ENCODE measurements at regions not wholly inside any gene's neighbourhood (a gene's known extent, or its start where the extent isn't known, plus 50 kb on each side); places are given as distances from the start of the nearest gene placed in this dataset.

- Histone ChIP-seq H3K9ac (replicated peaks; ENCODE audit: extremely low read depth, insufficient read depth, low read length) (no peak overlapping the region), H3K9me1 (replicated peaks; ENCODE audit: control insufficient read depth, extremely low read depth, insufficient read depth, low read length) (no peaks in the 10 kb centered on the region), H3K79me2 (ENCODE audit: control insufficient read depth, insufficient read depth, low read length) (no peaks in the 10 kb centered on the region), H3K27ac (ENCODE audit: insufficient read depth, low read depth, low read length) (no peak overlapping the region), H4K20me1 (replicated peaks; ENCODE audit: control insufficient read depth, extremely low read depth, insufficient read depth, low read length) (no peaks in the 10 kb centered on the region), H2AFZ (ENCODE audit: low read depth, low read length) (no peak overlapping the region), H3K4me1 (ENCODE audit: control insufficient read depth, extremely low read depth, insufficient read depth, low read length) (no peaks in the 10 kb centered on the region), H3K9me3 (replicated peaks; ENCODE audit: control insufficient read depth, insufficient read depth, low read length) (no peaks in the 10 kb centered on the region), H3K36me3 (ENCODE audit: control insufficient read depth in 2 of 2, extremely low read depth in 1 of 2, insufficient read depth in 2 of 2, low read length in 2 of 2) (no peaks in the 10 kb centered on the region), H3K27me3 (ENCODE audit: control insufficient read depth in 2 of 2, insufficient read depth in 2 of 2, low read length in 2 of 2) (no peaks in the 10 kb centered on the region), H3K4me2 (ENCODE audit: insufficient read depth, low read length) (no peak overlapping the region), H3K4me3 (replicated peaks in 1 of 3; ENCODE audit: insufficient read depth in 1 of 3, low read depth in 1 of 3, low read length in 3 of 3) (no peak overlapping the region)
- FAIRE-seq, result no peak
- no TSS peak for BruUV-seq (replicated peaks)
- DNase-seq (ENCODE audit: low read depth, low spot score), result no peak
- POLR2A ChIA-PET, result interaction anchor here (0.7 kb wide), 1 partner anchor 46 kb away, joined by 4 read pairs; no protein-coding TSS in a partner anchor
- CTCF ChIA-PET, result interaction anchor here (1.2 kb wide), 1 partner anchor 332 kb away, joined by 4 read pairs; no protein-coding TSS in a partner anchor
- dilution Hi-C loops (cut with MboI; ENCODE audit: extremely low pct_ligation_motif_present, low sequenced_read_pairs), result no loop called here
- no peak for TF ChIP-seq MYC (IDR thresholded peaks at IDR 0.05; ENCODE audit: low read depth, low read length)
- intact Hi-C loops (cut with micrococcal nuclease), result no loop called here
Measured at GRCh38 chr18:76730901-76731300, 91.5 kb upstream of the ZNF236 start.

GRCh38 chr18:76727589-76727988 lies 94.8 kb upstream of the ZNF236 start:
- Histone ChIP-seq H2AFZ (ENCODE audit: low read depth, low read length) (no peak overlapping the region), H3K27me3 (ENCODE audit: control insufficient read depth in 2 of 2, insufficient read depth in 2 of 2, low read length in 2 of 2) (no peaks in the 10 kb centered on the region), H3K4me2 (ENCODE audit: insufficient read depth, low read length) (no peak overlapping the region), H3K9me1 (replicated peaks; ENCODE audit: control insufficient read depth, extremely low read depth, insufficient read depth, low read length) (no peaks in the 10 kb centered on the region), H3K4me1 (ENCODE audit: control insufficient read depth, extremely low read depth, insufficient read depth, low read length) (no peaks in the 10 kb centered on the region), H3K79me2 (ENCODE audit: control insufficient read depth, insufficient read depth, low read length) (no peaks in the 10 kb centered on the region), H3K36me3 (ENCODE audit: control insufficient read depth in 2 of 2, extremely low read depth in 1 of 2, insufficient read depth in 2 of 2, low read length in 2 of 2) (no peaks in the 10 kb centered on the region), H3K9ac (replicated peaks; ENCODE audit: extremely low read depth, insufficient read depth, low read length) (no peak overlapping the region), H4K20me1 (replicated peaks; ENCODE audit: control insufficient read depth, extremely low read depth, insufficient read depth, low read length) (no peaks in the 10 kb centered on the region), H3K27ac (ENCODE audit: insufficient read depth, low read depth, low read length) (no peak overlapping the region), H3K4me3 (replicated peaks in 1 of 3; ENCODE audit: insufficient read depth in 1 of 3, low read depth in 1 of 3, low read length in 3 of 3) (no peak overlapping the region), H3K9me3 (replicated peaks; ENCODE audit: control insufficient read depth, insufficient read depth, low read length) (no peaks in the 10 kb centered on the region)
- DNase-seq (ENCODE audit: low read depth, low spot score) (no peak), FAIRE-seq (no peak)
- no peak for TF ChIP-seq CTCF (IDR thresholded peaks at IDR 0.05; ENCODE audit: extremely low read depth in 1 of 2, insufficient read depth in 1 of 2, low read depth in 1 of 2, low read length in 2 of 2)
- TF ChIP-seq GATA2 (IDR thresholded peaks at IDR 0.05; ENCODE audit: insufficient read depth, insufficient read length, low read depth, low read length), result no peak
- TF ChIP-seq POLR2A (IDR thresholded peaks at IDR 0.05; ENCODE audit: low read depth, low read length), result no peak
- no peak for TF ChIP-seq EZH2 (IDR thresholded peaks at IDR 0.05; ENCODE audit: borderline replicate concordance, low read depth, low read length, severe bottlenecking)
- TF ChIP-seq JUN (IDR thresholded peaks at IDR 0.05; ENCODE audit: borderline replicate concordance, insufficient read depth, insufficient read length, low read depth), result no peak
- no peak for TF ChIP-seq FOS (IDR thresholded peaks at IDR 0.05; ENCODE audit: borderline replicate concordance, insufficient read depth, low read length)
- TF ChIP-seq POLR2AphosphoS5 (IDR thresholded peaks at IDR 0.05; ENCODE audit: insufficient read depth, low read depth, low read length), result no peak
- no peak for TF ChIP-seq MAX (IDR thresholded peaks at IDR 0.05; ENCODE audit: insufficient read depth, insufficient read length)
- no peak for TF ChIP-seq MYC (IDR thresholded peaks at IDR 0.05; ENCODE audit: low read depth, low read length)
- dilution Hi-C loops (cut with MboI; ENCODE audit: extremely low pct_ligation_motif_present, low sequenced_read_pairs), result no loop called here
- ChIA-PET POLR2A (no interaction called here), CTCF (no interaction called here)
- intact Hi-C loops (cut with micrococcal nuclease), result no loop called here
- BruUV-seq (replicated peaks), result no TSS peak
